SKM-1 treated with dmso at 0.1 percent for 144 hours (cell line): ENCODE measurements at regions not wholly inside any gene's neighbourhood (a gene's known extent, or its start where the extent isn't known, plus 50 kb on each side); places are given as distances from the start of the nearest gene placed in this dataset.
A peak's percentile ranks its signal among the peaks of the same experiment; 100 is the strongest.
"Not testable (repeated sequence)": the region's sequence is repeated elsewhere in the genome, so short reads cannot be mapped to it uniquely, and the experiment has no call there.

Experiments used
- DNase-seq: peaks from one replicate; lab custom pipeline; 2025; ENCODE audit not compliant: unreplicated experiment; lab: John Stamatoyannopoulos, UW

- no peak for DNase-seq
Measured at GRCh38 chr16:61195006-61195405, 841.2 kb downstream of the CDH8 start.

GRCh38 chr16:61194573-61194972 is 841.7 kb downstream of the CDH8 start:
- no peak for DNase-seq

GRCh38 chr16:61182391-61182790 is 853.8 kb downstream of the CDH8 start:
- no peak for DNase-seq

GRCh38 chr16:61181982-61182381 is 854.3 kb downstream of the CDH8 start:
- no peak for DNase-seq

GRCh38 chr16:61179561-61179960 is 856.7 kb downstream of the CDH8 start:
- no peak for DNase-seq

- DNase-seq, result no peak
Measured at GRCh38 chr16:61165797-61166196, 870.4 kb downstream of the CDH8 start.

- DNase-seq, result no peak
Measured at GRCh38 chr16:61150351-61150750, 885.9 kb downstream of the CDH8 start.

GRCh38 chr16:61149709-61150108 is 886.5 kb downstream of the CDH8 start:
- DNase-seq, result no peak

- peak; percentile 2 for DNase-seq
Measured at GRCh38 chr16:61148930-61149329, 887.3 kb downstream of the CDH8 start.

GRCh38 chr16:61146429-61146828 is 889.8 kb downstream of the CDH8 start:
- no peak for DNase-seq

GRCh38 chr16:61131447-61131846 is 904.8 kb downstream of the CDH8 start:
- DNase-seq, result no peak

- no peak for DNase-seq
Measured at GRCh38 chr16:61128545-61129323, 907.5 kb downstream of the CDH8 start.

GRCh38 chr16:61105544-61105943 is 930.7 kb downstream of the CDH8 start:
- no peak for DNase-seq

GRCh38 chr16:61098505-61098904 is 937.7 kb downstream of the CDH8 start:
- DNase-seq, result no peak

GRCh38 chr16:61091300-61091699 is 944.9 kb downstream of the CDH8 start:
- DNase-seq, result not testable (repeated sequence)

- DNase-seq, result no peak
Measured at GRCh38 chr16:61083711-61084110, 952.5 kb downstream of the CDH8 start.

- DNase-seq, result no peak
Measured at GRCh38 chr16:61074324-61074723, 961.9 kb downstream of the CDH8 start.

- no peak for DNase-seq
Measured at GRCh38 chr16:61057635-61058034, 978.6 kb downstream of the CDH8 start.

- no peak for DNase-seq
Measured at GRCh38 chr16:61050547-61050946, 985.7 kb downstream of the CDH8 start.

GRCh38 chr16:61045931-61046330 is 990.3 kb downstream of the CDH8 start:
- no peak for DNase-seq

GRCh38 chr16:61042737-61043136 is 993.5 kb downstream of the CDH8 start:
- DNase-seq, result no peak

- no peak for DNase-seq
Measured at GRCh38 chr16:61030616-61031015, 1005.6 kb downstream of the CDH8 start.
